Gastrocnemius medialis (tissue), 4 donors: ENCODE measurements at regions not wholly inside any gene's neighbourhood (a gene's known extent, or its start where the extent isn't known, plus 50 kb on each side); places are given as distances from the start of the nearest gene placed in this dataset.

ENCODE experiments used
- ATAC-seq, 2 donors: fragments of 150-250 bp; one replicate each; pipeline ENCODE4 v1.9.1; 2016
- DNase-seq, 2 donors: peaks; one replicate each; pipeline ENCODE4 v3.0.0-alpha.2; 2019
- H3K27ac ChIP-seq, 4 donors: fragments of 200-600 bp; sonication (generic); 1 replicate in 1 of 4; 2 replicates in 3 of 4; pipeline ENCODE4 v1.5.1; 2016 to 2018; ENCODE audit warnings: mild to moderate bottlenecking in 2 of 4, moderate library complexity in 1 of 4
- H3K27me3 ChIP-seq, 3 donors: fragments of 200-600 bp; sonication (generic) in 2 of 3; 1 replicate in 1 of 3; 2 replicates in 2 of 3; pipeline versions ENCODE4 v1.5.1 to v1.6.0; 2016 to 2019; ENCODE audit warnings: mild to moderate bottlenecking in 1 of 3, moderate library complexity in 1 of 3
- H3K36me3 ChIP-seq, 2 donors: fragments of 200-600 bp; sonication (generic) in 1 of 2; one replicate each; pipeline ENCODE4 v1.5.1; 2017 to 2018
- H3K4me1 ChIP-seq, 2 donors: fragments of 200-600 bp; sonication (generic) in 1 of 2; one replicate each; pipeline ENCODE4 v1.5.1; 2016 to 2017; ENCODE audit warnings: mild to moderate bottlenecking in 2 of 2
- H3K4me3 ChIP-seq, 4 donors: fragments of 200-600 bp; sonication (generic) in 3 of 4; 1 replicate in 1 of 4; 2 replicates in 3 of 4; pipeline ENCODE4 v1.5.1; 2016 to 2019; ENCODE audit warnings: mild to moderate bottlenecking in 2 of 4
- H3K9me3 ChIP-seq, 3 donors: fragments of 200-600 bp; sonication (generic) in 2 of 3; 1 replicate in 1 of 3; 2 replicates in 2 of 3; pipeline ENCODE4 v1.5.1; 2016 to 2019
- CTCF ChIP-seq, 5 experiments: fragments of 450-650 bp in 3 of 5; fragments of 200-600 bp in 2 of 5; sonication (generic) in 2 of 5; IDR thresholded peaks in 4 of 5; conservative IDR thresholded peaks in 1 of 5; 1 replicate in 4 of 5; 2 replicates in 1 of 5; pipeline ENCODE4 v1.5.1; 2016 to 2019; ENCODE audit warnings: antibody characterized with exemption in 5 of 5, mild to moderate bottlenecking in 3 of 5, moderate library complexity in 3 of 5
- POLR2A ChIP-seq, 2 donors: fragments of 450-650 bp; IDR thresholded peaks; one replicate each; pipeline ENCODE4 v1.6.1; 2017; ENCODE audit warnings: antibody characterized with exemption in 2 of 2, mild to moderate bottlenecking in 2 of 2, moderate library complexity in 2 of 2
- in situ Hi-C, 4 donors: fragments of 200-750 bp; cut with MboI; loops; one replicate each; pipeline versions ENCODE4 v1.15.0 to v1.8.0; 2017; ENCODE audit warnings: low sequenced_read_pairs in 4 of 4
- intact Hi-C: fragments of 100-400 bp; cut with DNase I; formaldehyde crosslinking; loops from one replicate; pipeline ENCODE4 v1.15.1; 2023; ENCODE audit warnings: low total_unique reads

- no peak for ATAC-seq
- intact Hi-C loops (no loop called here), in situ Hi-C loops (no loop called here)
- H3K27ac ChIP-seq: no peak overlapping the region
- H3K9me3 ChIP-seq: no peaks in the 10 kb centered on the region
- H3K4me1 ChIP-seq: no peaks in the 10 kb centered on the region
- H3K27me3 ChIP-seq: no peaks in the 10 kb centered on the region
- H3K36me3 ChIP-seq: no peaks in the 10 kb centered on the region
- no peak overlapping the region for H3K4me3 ChIP-seq
- TF ChIP-seq POLR2A (IDR thresholded peaks at IDR 0.05) (no peak), CTCF (IDR thresholded peaks at IDR 0.05 in 4 of 5, conservative IDR thresholded peaks at IDR 0.05 in 1 of 5) (no peak)
- DNase-seq: no peak
Observed at GRCh38 chr19:41495589-41495988, 52.6 kb downstream of the ERICH4 start.

- ATAC-seq (no peak), DNase-seq (no peak)
- intact Hi-C loops: no loop called here
- Histone ChIP-seq H3K9me3 (no peaks in the 10 kb centered on the region), H3K27ac (peak overlapping the region; percentile 32 to 80 (median 76)), H3K4me1 (no peaks in the 10 kb centered on the region), H3K4me3 (peak overlapping the region; percentile 36 to 55 (median 45)), H3K36me3 (no peaks in the 10 kb centered on the region), H3K27me3 (no peaks in the 10 kb centered on the region)
- in situ Hi-C loops: no loop called here
- no peak for TF ChIP-seq POLR2A (IDR thresholded peaks at IDR 0.05)
Observed at GRCh38 chr19:41499899-41500298, 56.9 kb downstream of the ERICH4 start.

- Histone ChIP-seq H3K9me3 (no peaks in the 10 kb centered on the region), H3K4me1 (no peaks in the 10 kb centered on the region), H3K36me3 (no peaks in the 10 kb centered on the region), H3K4me3 (peak overlapping the region; percentile 36 to 55 (median 45)), H3K27me3 (no peaks in the 10 kb centered on the region), H3K27ac (peak overlapping the region; percentile 32 to 80 (median 76))
- TF ChIP-seq CTCF (IDR thresholded peaks at IDR 0.05 in 4 of 5, conservative IDR thresholded peaks at IDR 0.05 in 1 of 5): no peak
- peak; percentile 35 to 36 for TF ChIP-seq POLR2A (IDR thresholded peaks at IDR 0.05)
- ATAC-seq (peak; percentile 18 to 33), DNase-seq (no peak)
- in situ Hi-C loops: no loop called here
- intact Hi-C loops: no loop called here
Observed at GRCh38 chr19:41500443-41500842, 57.5 kb downstream of the ERICH4 start.

GRCh38 chr19:41501854-41502253, 58.9 kb downstream of the ERICH4 start:
- intact Hi-C loops (no loop called here), in situ Hi-C loops (no loop called here)
- Histone ChIP-seq H3K27me3 (no peaks in the 10 kb centered on the region), H3K36me3 (no peaks in the 10 kb centered on the region), H3K9me3 (no peaks in the 10 kb centered on the region), H3K27ac (peak overlapping the region in 3 of 4 donors; percentile 28 to 80 (median 59)), H3K4me3 (no peak overlapping the region), H3K4me1 (no peaks in the 10 kb centered on the region)
- TF ChIP-seq POLR2A (IDR thresholded peaks at IDR 0.05): no peak
- no peak for TF ChIP-seq CTCF (IDR thresholded peaks at IDR 0.05 in 4 of 5, conservative IDR thresholded peaks at IDR 0.05 in 1 of 5)
- ATAC-seq (no peak), DNase-seq (no peak)

- Histone ChIP-seq H3K27me3 (no peaks in the 10 kb centered on the region), H3K9me3 (no peaks in the 10 kb centered on the region), H3K27ac (no peak overlapping the region), H3K36me3 (no peaks in the 10 kb centered on the region), H3K4me1 (no peaks in the 10 kb centered on the region), H3K4me3 (no peak overlapping the region)
- intact Hi-C loops (no loop called here), in situ Hi-C loops (no loop called here)
- no peak for ATAC-seq
- TF ChIP-seq CTCF (IDR thresholded peaks at IDR 0.05 in 4 of 5, conservative IDR thresholded peaks at IDR 0.05 in 1 of 5) (no peak), POLR2A (IDR thresholded peaks at IDR 0.05) (no peak)
- DNase-seq: no peak
Observed at GRCh38 chr19:41505105-41505504, 62.1 kb downstream of the ERICH4 start.
